ENCODE measurements at regions not wholly inside any gene's neighbourhood (a gene's known extent, or its start where the extent isn't known, plus 50 kb on each side); places are given as distances from the start of the nearest gene placed in this dataset.

DNA sequence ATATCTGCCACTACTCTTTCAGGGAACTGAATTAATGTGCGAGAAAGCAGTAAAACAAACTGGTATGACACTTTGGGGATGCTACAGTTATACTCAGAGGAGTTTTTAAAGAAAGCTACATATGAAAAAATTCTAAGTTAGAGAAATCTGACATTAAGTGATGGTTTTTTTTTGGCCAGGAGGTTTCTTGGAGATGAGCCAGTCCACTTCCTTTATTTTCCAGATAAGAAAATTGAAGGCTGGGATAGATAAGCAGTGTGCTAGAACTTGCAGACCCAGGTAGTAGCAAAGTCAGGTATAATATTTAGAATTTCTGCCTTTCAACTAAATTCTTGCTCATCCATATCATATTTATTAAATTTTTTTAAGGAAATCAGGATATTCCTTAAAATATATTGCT, 106.8 kb downstream of the FAT4 start:
- TF ChIP-seq, protein P1, sequence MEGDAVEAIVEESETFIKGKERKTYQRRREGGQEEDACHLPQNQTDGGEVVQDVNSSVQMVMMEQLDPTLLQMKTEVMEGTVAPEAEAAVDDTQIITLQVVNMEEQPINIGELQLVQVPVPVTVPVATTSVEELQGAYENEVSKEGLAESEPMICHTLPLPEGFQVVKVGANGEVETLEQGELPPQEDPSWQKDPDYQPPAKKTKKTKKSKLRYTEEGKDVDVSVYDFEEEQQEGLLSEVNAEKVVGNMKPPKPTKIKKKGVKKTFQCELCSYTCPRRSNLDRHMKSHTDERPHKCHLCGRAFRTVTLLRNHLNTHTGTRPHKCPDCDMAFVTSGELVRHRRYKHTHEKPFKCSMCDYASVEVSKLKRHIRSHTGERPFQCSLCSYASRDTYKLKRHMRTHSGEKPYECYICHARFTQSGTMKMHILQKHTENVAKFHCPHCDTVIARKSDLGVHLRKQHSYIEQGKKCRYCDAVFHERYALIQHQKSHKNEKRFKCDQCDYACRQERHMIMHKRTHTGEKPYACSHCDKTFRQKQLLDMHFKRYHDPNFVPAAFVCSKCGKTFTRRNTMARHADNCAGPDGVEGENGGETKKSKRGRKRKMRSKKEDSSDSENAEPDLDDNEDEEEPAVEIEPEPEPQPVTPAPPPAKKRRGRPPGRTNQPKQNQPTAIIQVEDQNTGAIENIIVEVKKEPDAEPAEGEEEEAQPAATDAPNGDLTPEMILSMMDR (IDR thresholded peaks at IDR 0.05; ENCODE audit: low read depth, low read length): no peak
- no peak for DNase-seq
- Histone ChIP-seq H3K9me3 (ENCODE audit: severe bottlenecking) (no peaks in the 10 kb centered on the region), H3K27ac (no peak overlapping the region), H3K27me3 (ENCODE audit: insufficient read depth, low read depth, severe bottlenecking) (no peaks in the 10 kb centered on the region), H3K36me3 (no peaks in the 10 kb centered on the region), H3K4me3 (ENCODE audit: low read depth, low read length) (no peak overlapping the region)

GRCh38 chr4:125423124-125423523, 108.4 kb downstream of the FAT4 start:
- no peak for DNase-seq
- no peaks in the 10 kb centered on the region for H3K36me3 ChIP-seq
- no peak overlapping the region for H3K4me3 ChIP-seq (ENCODE audit: low read depth, low read length)
- no peaks in the 10 kb centered on the region for H3K27me3 ChIP-seq (ENCODE audit: insufficient read depth, low read depth, severe bottlenecking)
- no peaks in the 10 kb centered on the region for H3K9me3 ChIP-seq (ENCODE audit: severe bottlenecking)
- H3K27ac ChIP-seq: no peak overlapping the region
- TF ChIP-seq, protein P1 (IDR thresholded peaks at IDR 0.05; ENCODE audit: low read depth, low read length): no peak

DNA sequence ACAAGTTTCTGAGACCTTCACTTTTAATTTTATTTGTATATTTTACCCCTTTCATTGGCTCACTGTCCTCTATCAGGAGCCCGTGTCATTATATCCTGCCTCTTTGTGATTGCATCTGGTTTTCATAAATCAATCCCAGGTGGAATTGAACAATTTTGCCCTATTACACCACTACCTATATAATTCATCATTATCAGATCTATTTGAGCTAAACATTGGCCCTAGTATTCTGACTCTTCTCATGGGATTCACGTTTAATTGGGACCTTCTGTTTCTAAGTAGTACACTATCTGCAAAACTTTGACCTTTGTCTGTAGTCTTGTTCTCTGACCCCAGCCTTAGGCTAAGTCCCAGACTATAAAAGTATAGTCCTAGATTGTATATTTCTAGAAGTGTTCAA, 114.1 kb downstream of the FAT4 start:
- Histone ChIP-seq H3K27ac (no peak overlapping the region), H3K36me3 (no peaks in the 10 kb centered on the region), H3K9me3 (ENCODE audit: severe bottlenecking) (no peaks in the 10 kb centered on the region), H3K27me3 (ENCODE audit: insufficient read depth, low read depth, severe bottlenecking) (no peaks in the 10 kb centered on the region), H3K4me3 (ENCODE audit: low read depth, low read length) (no peak overlapping the region)
- TF ChIP-seq, protein P1 (IDR thresholded peaks at IDR 0.05; ENCODE audit: low read depth, low read length): no peak
- no peak for DNase-seq

- Histone ChIP-seq H3K9me3 (ENCODE audit: severe bottlenecking) (no peaks in the 10 kb centered on the region), H3K27ac (no peak overlapping the region), H3K27me3 (ENCODE audit: insufficient read depth, low read depth, severe bottlenecking) (no peaks in the 10 kb centered on the region), H3K36me3 (no peaks in the 10 kb centered on the region), H3K4me3 (ENCODE audit: low read depth, low read length) (no peak overlapping the region)
- DNase-seq: no peak
- TF ChIP-seq, protein P1 (IDR thresholded peaks at IDR 0.05; ENCODE audit: low read depth, low read length): no peak
Measured at GRCh38 chr4:125430086-125430485, 115.3 kb downstream of the FAT4 start.

GRCh38 chr4:125432078-125432477, 117.3 kb downstream of the FAT4 start:
- TF ChIP-seq, protein P1 (IDR thresholded peaks at IDR 0.05; ENCODE audit: low read depth, low read length): peak; percentile 24; the same call in 1 of the 2 replicates
- H3K36me3 ChIP-seq: no peaks in the 10 kb centered on the region
- H3K9me3 ChIP-seq (ENCODE audit: severe bottlenecking): no peaks in the 10 kb centered on the region
- H3K4me3 ChIP-seq (ENCODE audit: low read depth, low read length): no peak overlapping the region
- no peaks in the 10 kb centered on the region for H3K27me3 ChIP-seq (ENCODE audit: insufficient read depth, low read depth, severe bottlenecking)
- H3K27ac ChIP-seq: no peak overlapping the region
- DNase-seq: peak; percentile 17

- H3K36me3 ChIP-seq: no peaks in the 10 kb centered on the region
- no peak overlapping the region for H3K4me3 ChIP-seq (ENCODE audit: low read depth, low read length)
- no peaks in the 10 kb centered on the region for H3K27me3 ChIP-seq (ENCODE audit: insufficient read depth, low read depth, severe bottlenecking)
- DNase-seq: no peak
- H3K9me3 ChIP-seq (ENCODE audit: severe bottlenecking): no peaks in the 10 kb centered on the region
- H3K27ac ChIP-seq: no peak overlapping the region
- TF ChIP-seq, protein P1 (IDR thresholded peaks at IDR 0.05; ENCODE audit: low read depth, low read length): no peak
Measured at GRCh38 chr4:125433453-125433852, 118.7 kb downstream of the FAT4 start.
